ENCODE measurements at regions not wholly inside any gene's neighbourhood (a gene's known extent, or its start where the extent isn't known, plus 50 kb on each side); places are given as distances from the start of the nearest gene placed in this dataset.

DNA sequence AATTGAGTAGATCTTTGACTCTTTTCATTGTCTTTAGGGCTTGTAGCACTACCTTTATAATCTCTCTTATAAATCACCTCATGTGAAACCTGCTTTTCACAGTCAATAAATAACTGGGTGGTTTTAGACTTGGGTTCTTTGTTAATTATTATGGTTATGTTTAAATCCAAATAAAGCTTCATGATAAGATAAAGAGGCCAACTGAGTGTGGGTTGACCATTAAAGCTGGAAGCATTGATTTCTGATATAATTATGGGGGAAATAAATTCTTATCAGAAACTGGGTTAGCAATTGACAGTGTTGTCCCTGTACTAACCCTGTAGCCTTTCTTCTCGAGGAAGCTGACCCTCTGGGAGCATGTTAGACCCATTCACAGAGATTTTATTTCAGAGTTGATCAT is 384.7 kb upstream of the LCORL start:
- H2BK15ac ChIP-seq (ENCODE audit: low read depth, low read length) = no peak overlapping the region
- H2BK20ac ChIP-seq (ENCODE audit: low read depth, low read length, poor library complexity, severe bottlenecking) = no peak overlapping the region
- no peak overlapping the region for H2AFZ ChIP-seq (ENCODE audit: low read length)
- H3K4me2 ChIP-seq (ENCODE audit: insufficient read depth, insufficient read length, low read length) = no peak overlapping the region
- no peaks in the 10 kb centered on the region for H4K20me1 ChIP-seq (ENCODE audit: control insufficient read depth, insufficient read depth, insufficient read length)
- H3K4ac ChIP-seq (ENCODE audit: low read depth, low read length) = no peak overlapping the region
- H2BK120ac ChIP-seq (ENCODE audit: low read depth, low read length, poor library complexity, severe bottlenecking) = no peak overlapping the region
- H4K5ac ChIP-seq (ENCODE audit: insufficient read length, low read depth, low read length) = no peak overlapping the region
- Mint-ChIP-seq H3K36me3 (ENCODE audit: insufficient read depth in 1 of 3, low read depth in 3 of 3) (no peaks in the 10 kb centered on the region), H3K9me3 (no peaks in the 10 kb centered on the region), H3K27ac (no peak overlapping the region), H3K27me3 (ENCODE audit: low read depth) (no peaks in the 10 kb centered on the region), H3K4me1 (no peaks in the 10 kb centered on the region), H3K4me3 (no peak overlapping the region)
- no peaks in the 10 kb centered on the region for H3K79me2 ChIP-seq (ENCODE audit: insufficient read depth, low read length)
- H3K56ac ChIP-seq (ENCODE audit: insufficient read length, low read depth, low read length) = no peak overlapping the region
- H3K23ac ChIP-seq (ENCODE audit: insufficient read length, low read depth, low read length) = no peak overlapping the region
- H2BK12ac ChIP-seq (ENCODE audit: insufficient read length, low read depth, low read length) = no peak overlapping the region
- WGBS (ENCODE audit: extremely low coverage, insufficient read length, low lambda C conversion rate) = no CpG with 5 or more reads among the region's 1 CpG
- H3K18ac ChIP-seq (ENCODE audit: insufficient read length, low read depth, low read length) = no peak overlapping the region
- no peaks in the 10 kb centered on the region for H3K27me3 ChIP-seq (ENCODE audit: insufficient read depth, low read length)
- no peak overlapping the region for H4K91ac ChIP-seq (ENCODE audit: insufficient read length, low read depth, low read length)
- TF ChIP-seq, protein P1, sequence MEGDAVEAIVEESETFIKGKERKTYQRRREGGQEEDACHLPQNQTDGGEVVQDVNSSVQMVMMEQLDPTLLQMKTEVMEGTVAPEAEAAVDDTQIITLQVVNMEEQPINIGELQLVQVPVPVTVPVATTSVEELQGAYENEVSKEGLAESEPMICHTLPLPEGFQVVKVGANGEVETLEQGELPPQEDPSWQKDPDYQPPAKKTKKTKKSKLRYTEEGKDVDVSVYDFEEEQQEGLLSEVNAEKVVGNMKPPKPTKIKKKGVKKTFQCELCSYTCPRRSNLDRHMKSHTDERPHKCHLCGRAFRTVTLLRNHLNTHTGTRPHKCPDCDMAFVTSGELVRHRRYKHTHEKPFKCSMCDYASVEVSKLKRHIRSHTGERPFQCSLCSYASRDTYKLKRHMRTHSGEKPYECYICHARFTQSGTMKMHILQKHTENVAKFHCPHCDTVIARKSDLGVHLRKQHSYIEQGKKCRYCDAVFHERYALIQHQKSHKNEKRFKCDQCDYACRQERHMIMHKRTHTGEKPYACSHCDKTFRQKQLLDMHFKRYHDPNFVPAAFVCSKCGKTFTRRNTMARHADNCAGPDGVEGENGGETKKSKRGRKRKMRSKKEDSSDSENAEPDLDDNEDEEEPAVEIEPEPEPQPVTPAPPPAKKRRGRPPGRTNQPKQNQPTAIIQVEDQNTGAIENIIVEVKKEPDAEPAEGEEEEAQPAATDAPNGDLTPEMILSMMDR (conservative IDR thresholded peaks at IDR 0.05) = no peak
- no peaks in the 10 kb centered on the region for H3K23me2 ChIP-seq (ENCODE audit: insufficient read length, low read depth, low read length, poor library complexity, severe bottlenecking)
- no peak overlapping the region for H3T11ph ChIP-seq (ENCODE audit: low read length)
- H2AK5ac ChIP-seq (ENCODE audit: insufficient read length, low read length) = no peak overlapping the region
- no peak overlapping the region for H3K14ac ChIP-seq (ENCODE audit: insufficient read depth, low read length)
- H2BK5ac ChIP-seq (ENCODE audit: insufficient read length, low read length) = no peak overlapping the region
- H3K4me1 ChIP-seq (ENCODE audit: insufficient read depth, low read length) = no peaks in the 10 kb centered on the region
- no peaks in the 10 kb centered on the region for H3K9me3 ChIP-seq (ENCODE audit: control insufficient read depth, low read depth, low read length)
- no peaks in the 10 kb centered on the region for H3K79me1 ChIP-seq (ENCODE audit: insufficient read depth, low read depth, low read length, poor library complexity, severe bottlenecking)
- no peak overlapping the region for H3K27ac ChIP-seq (ENCODE audit: insufficient read length, low read depth, low read length)
- no peak overlapping the region for H3K9ac ChIP-seq (ENCODE audit: extremely low read depth, insufficient read length, low read length)
- DNase-seq = no peak
- no peak overlapping the region for H4K8ac ChIP-seq (replicated peaks; ENCODE audit: insufficient read length, low read depth, low read length)
